GM12875 (cell line): ENCODE measurements at regions not wholly inside any gene's neighbourhood (a gene's known extent, or its start where the extent isn't known, plus 50 kb on each side); places are given as distances from the start of the nearest gene placed in this dataset.
"Not testable (repeated sequence)": the region's sequence is repeated elsewhere in the genome, so short reads cannot be mapped to it uniquely, and the experiment has no call there.

Experiments
- H3K4me3 ChIP-seq: one replicate; pipeline ENCODE4 v1.5.1; 2011; ENCODE audit warnings: low read depth, low read length, control low read depth
- TF ChIP-seq, protein P1 (sequence below): IDR thresholded peaks from 2 replicates; pipeline ENCODE4 v1.5.1; 2011; ENCODE audit warnings: low read depth, mild to moderate bottlenecking, control low read depth, inconsistent platforms, low read length, moderate library complexity, borderline replicate concordance; ENCODE audit not compliant: insufficient read depth

DNA sequence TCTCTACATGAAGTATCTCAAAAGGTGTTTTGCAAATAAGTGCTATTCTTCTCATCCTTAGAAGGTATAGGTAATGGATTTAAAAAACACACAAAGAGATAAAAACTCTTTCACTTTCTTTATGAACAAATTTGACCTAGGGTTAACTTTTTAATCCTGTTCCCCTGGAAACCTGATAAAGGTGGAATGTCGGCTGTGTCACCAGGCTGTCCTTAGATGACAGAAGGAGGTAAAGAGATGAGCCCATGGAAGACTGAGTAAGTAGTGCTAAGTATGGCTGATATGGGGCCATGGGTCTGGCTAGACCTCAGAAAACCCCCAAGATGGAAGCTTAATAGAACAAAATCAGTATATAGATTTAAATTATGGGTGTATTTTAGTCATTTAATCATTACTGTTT is 153.8 kb upstream of the LSM14A start:
- TF ChIP-seq, protein P1, sequence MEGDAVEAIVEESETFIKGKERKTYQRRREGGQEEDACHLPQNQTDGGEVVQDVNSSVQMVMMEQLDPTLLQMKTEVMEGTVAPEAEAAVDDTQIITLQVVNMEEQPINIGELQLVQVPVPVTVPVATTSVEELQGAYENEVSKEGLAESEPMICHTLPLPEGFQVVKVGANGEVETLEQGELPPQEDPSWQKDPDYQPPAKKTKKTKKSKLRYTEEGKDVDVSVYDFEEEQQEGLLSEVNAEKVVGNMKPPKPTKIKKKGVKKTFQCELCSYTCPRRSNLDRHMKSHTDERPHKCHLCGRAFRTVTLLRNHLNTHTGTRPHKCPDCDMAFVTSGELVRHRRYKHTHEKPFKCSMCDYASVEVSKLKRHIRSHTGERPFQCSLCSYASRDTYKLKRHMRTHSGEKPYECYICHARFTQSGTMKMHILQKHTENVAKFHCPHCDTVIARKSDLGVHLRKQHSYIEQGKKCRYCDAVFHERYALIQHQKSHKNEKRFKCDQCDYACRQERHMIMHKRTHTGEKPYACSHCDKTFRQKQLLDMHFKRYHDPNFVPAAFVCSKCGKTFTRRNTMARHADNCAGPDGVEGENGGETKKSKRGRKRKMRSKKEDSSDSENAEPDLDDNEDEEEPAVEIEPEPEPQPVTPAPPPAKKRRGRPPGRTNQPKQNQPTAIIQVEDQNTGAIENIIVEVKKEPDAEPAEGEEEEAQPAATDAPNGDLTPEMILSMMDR = no peak

DNA sequence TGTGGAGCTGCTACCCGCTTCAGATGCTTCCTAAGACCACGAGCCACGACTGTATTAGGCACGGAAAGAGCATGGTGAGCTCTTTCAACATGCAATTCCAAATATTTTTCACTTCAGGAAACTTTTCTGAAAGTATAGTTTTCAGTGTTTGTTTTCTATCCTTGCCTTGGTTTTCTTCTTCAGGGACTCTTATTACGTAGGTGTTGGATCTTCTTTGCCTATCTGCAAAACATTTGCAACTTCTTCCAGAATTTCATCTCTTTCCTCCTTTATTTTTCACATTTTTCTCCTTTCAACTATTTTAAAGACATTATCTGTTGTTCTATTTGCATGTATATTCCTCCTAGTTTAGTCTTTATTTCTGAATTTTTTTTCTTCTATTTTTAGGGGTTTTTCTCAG is 148.9 kb upstream of the LSM14A start:
- no peak overlapping the region for H3K4me3 ChIP-seq
- TF ChIP-seq, protein P1 = no peak

More for the DNA sequence above, 153.8 kb upstream of the LSM14A start:
- H3K4me3 ChIP-seq = no peak overlapping the region

- TF ChIP-seq, protein P1 = no peak
- no peak overlapping the region for H3K4me3 ChIP-seq
Measured at GRCh38 chr19:34033880-34034279, 138.4 kb upstream of the LSM14A start.

GRCh38 chr19:34034318-34034846 is 137.9 kb upstream of the LSM14A start:
- TF ChIP-seq, protein P1 = no peak
- H3K4me3 ChIP-seq = no peak overlapping the region

DNA sequence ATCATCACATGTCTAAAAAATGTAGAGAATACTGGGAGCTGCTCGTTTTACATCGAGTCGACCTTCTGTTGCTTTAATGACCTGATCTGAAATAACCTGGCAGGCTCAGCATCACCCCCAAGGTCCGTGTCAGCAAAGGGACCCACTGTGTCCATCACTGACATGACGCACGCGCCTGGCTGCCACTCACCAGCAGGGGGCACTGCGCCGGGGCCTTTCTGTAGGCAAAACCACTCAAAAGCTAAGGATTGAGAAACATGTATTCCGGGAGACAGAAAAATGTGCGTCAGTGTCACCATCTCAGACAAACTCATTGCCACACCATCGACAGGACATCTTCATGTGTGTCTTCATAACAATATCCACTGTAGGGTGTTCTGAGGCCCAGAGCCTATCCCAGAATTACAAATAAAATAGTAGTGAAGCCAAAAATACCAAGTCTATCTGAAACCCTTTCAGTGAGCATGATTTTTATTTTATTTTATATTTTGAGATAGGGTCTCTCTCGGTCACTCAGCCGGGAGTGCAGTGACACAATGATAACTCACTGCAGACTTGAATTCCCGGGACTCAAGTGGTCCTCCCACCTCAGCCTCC is 130.3 kb upstream of the LSM14A start:
- H3K4me3 ChIP-seq = no peak overlapping the region
- TF ChIP-seq, protein P1 = peak; percentile 94

DNA sequence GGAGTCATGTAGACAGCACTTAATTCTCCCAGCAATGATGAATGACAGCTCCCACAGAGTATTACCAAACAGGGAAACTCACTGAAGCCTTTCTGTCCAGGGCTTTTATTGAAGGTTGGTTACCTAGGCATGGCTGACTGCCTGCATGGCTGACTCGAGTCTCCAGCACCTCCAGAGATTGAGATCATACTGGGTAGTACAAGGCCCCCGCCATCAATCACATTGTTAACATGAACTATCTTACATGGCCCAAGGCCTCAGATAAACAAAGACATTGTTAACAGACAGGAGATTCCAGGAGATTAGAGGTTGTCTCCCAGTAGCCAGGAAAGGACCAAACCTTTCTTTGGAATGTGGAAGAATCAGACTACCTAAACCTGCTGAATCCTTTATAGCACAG is 128.3 kb upstream of the LSM14A start:
- TF ChIP-seq, protein P1 = no peak

GRCh38 chr19:34049944-34050343 is 122.4 kb upstream of the LSM14A start:
- TF ChIP-seq, protein P1 = no peak
- H3K4me3 ChIP-seq = no peak overlapping the region

More for the DNA sequence above, 128.3 kb upstream of the LSM14A start:
- H3K4me3 ChIP-seq = no peak overlapping the region

DNA sequence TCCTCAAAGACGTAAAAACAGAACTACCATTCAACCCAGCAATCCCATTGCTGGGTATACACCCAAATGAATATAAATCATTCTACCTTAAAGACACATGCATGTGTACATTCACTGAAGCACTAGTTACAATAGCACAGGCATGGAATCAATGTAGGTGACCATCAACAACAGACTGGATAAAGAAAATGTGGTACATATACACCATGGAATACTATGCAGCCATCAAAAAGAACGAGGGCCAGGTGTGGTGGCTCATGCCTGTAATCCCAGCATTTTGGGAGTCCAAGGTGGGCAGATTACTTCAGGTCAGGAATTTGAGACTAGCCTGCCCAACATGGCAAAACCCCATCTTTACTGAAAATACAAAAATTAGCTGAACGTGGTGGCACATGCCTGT is 121.9 kb upstream of the LSM14A start:
- H3K4me3 ChIP-seq = not testable (repeated sequence)
